T-cell (primary cell): ENCODE measurements at regions not wholly inside any gene's neighbourhood (a gene's known extent, or its start where the extent isn't known, plus 50 kb on each side); places are given as distances from the start of the nearest gene placed in this dataset.

Experiments
- ATAC-seq, 4 experiments: fragments of 200-7000 bp in 3 of 4; fragments of 150-1000 bp in 1 of 4; cut with Tn5 transposase; replicated peaks in 1 of 4; 1 replicate in 3 of 4; 2 replicates in 1 of 4; pipeline ENCODE4 v1.10.0; 2021; ENCODE audit warnings: moderate library complexity in 3 of 4, mild to moderate bottlenecking in 2 of 4, moderate number of reproducible peaks in 1 of 4
- CTCF ChIA-PET, 2 donors: fragments of 300-600 bp; sonication (Branson Sonifier 250); formaldehyde crosslinking; loops; one replicate each; lab custom pipeline; 2022; ENCODE audit warnings: antibody characterized with exemption in 2 of 2; lab: Charles Lee
- POLR2A ChIA-PET, 2 donors: fragments of 300-600 bp; sonication (Branson Sonifier 250); formaldehyde crosslinking; loops; one replicate each; lab custom pipeline; 2022; ENCODE audit warnings: antibody characterized with exemption in 2 of 2; lab: Charles Lee
- DNase-seq, 35 experiments: peaks; one replicate each; pipeline versions ENCODE4 v3.0.0 to v3.0.0-alpha.2; 2013 to 2023
- H3K27ac ChIP-seq: one replicate; pipeline ENCODE4 v1.5.1; 2013; ENCODE audit warnings: low read length
- H3K27me3 ChIP-seq, 2 experiments: replicated peaks in 1 of 2; 1 replicate in 1 of 2; 2 replicates in 1 of 2; pipeline versions ENCODE4 v1.6.1 to v1.7.0; 2013; ENCODE audit warnings: low read length in 1 of 2, mixed read lengths in 1 of 2; ENCODE audit not compliant: control insufficient read depth in 2 of 2, insufficient read depth in 2 of 2; ENCODE audit errors: extremely low read depth in 1 of 2
- H3K36me3 ChIP-seq, 2 donors: 1 replicate in 1 of 2; 2 replicates in 1 of 2; pipeline versions ENCODE4 v1.6.1 to v1.7.0; 2013; ENCODE audit warnings: low read length in 1 of 2; ENCODE audit not compliant: control insufficient read depth in 2 of 2, insufficient read depth in 1 of 2; ENCODE audit errors: extremely low read depth in 1 of 2
- H3K4me1 ChIP-seq, 2 experiments: 1 replicate in 1 of 2; 2 replicates in 1 of 2; pipeline versions ENCODE4 v1.6.1 to v1.7.0; 2013; ENCODE audit warnings: low read length in 2 of 2, mixed read lengths in 1 of 2; ENCODE audit not compliant: insufficient read depth in 2 of 2, control insufficient read depth in 1 of 2; ENCODE audit errors: extremely low read depth in 1 of 2
- H3K4me3 ChIP-seq, 2 donors: 1 replicate in 1 of 2; 2 replicates in 1 of 2; pipeline versions ENCODE4 v1.5.1 to v1.7.0; 2013; ENCODE audit warnings: mild to moderate bottlenecking in 2 of 2, low read length in 1 of 2, moderate library complexity in 1 of 2; ENCODE audit not compliant: control insufficient read depth in 1 of 2; ENCODE audit errors: extremely low read depth in 1 of 2
- H3K9me3 ChIP-seq: 2 replicates; pipeline ENCODE4 v1.7.0; 2013
- H3K27ac Mint-ChIP-seq, 2 donors: one replicate each; pipeline ENCODE4 v1.8.0; 2020 to 2021; ENCODE audit warnings: mild to moderate bottlenecking in 2 of 2, mixed read lengths in 2 of 2
- H3K27me3 Mint-ChIP-seq, 2 donors: one replicate each; pipeline ENCODE4 v1.8.0; 2021 to 2022; ENCODE audit warnings: mixed read lengths in 2 of 2
- H3K36me3 Mint-ChIP-seq: one replicate; pipeline ENCODE4 v1.8.0; 2021; ENCODE audit warnings: mixed read lengths
- H3K4me1 Mint-ChIP-seq, 3 donors: one replicate each; pipeline ENCODE4 v1.8.0; 2020 to 2022; ENCODE audit warnings: mixed read lengths in 3 of 3, mild to moderate bottlenecking in 1 of 3
- H3K4me3 Mint-ChIP-seq, 3 donors: one replicate each; pipeline ENCODE4 v1.8.0; 2020 to 2022; ENCODE audit warnings: mild to moderate bottlenecking in 3 of 3, mixed read lengths in 3 of 3, moderate library complexity in 3 of 3
- H3K9me3 Mint-ChIP-seq, 3 donors: one replicate each; pipeline ENCODE4 v1.8.0; 2020 to 2022; ENCODE audit warnings: mixed read lengths in 3 of 3
- WGBS: methylation state at CpG from one replicate; pipeline ENCODE4 v1.1.5; 2013; ENCODE audit warnings: missing lambda C conversion rate; ENCODE audit not compliant: insufficient coverage; 5-methylcytosine and 5-hydroxymethylcytosine counted together

DNA sequence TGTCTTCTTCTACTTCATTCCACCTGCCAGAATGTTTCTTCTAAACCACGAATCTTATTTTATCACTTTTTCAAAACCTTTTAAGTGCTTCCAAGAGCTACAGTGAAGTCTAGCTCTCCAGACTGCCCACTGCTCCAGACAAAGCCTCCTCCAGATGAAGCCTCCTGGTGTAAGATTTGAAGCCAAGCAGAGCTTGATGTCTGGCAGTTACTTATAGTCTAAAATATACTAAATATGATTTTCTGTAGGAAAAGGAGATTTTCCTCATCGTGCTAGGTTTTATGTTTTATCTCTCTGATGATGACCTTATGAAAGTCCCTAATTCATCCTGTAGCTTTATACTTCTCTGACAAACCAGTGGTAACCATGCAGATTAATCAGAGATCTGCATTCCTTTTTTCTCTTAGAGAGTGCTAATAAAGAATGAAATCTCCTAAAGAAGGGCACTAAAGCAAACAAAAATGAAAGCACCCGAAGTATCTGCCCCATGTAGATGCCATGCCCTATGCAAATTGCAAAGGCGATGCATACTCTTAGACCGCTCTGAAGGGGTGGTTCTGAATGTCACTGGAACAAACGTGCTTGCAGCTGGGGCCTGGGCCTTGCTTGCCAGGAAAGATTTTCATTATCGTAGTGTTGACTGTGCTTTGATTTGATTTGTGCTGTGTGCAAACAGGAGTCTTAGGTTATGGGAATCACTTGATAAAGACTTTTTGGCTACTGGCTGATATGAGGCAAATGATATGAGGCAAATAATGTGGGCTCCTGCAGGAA is 314.2 kb downstream of the PID1 start:
- H3K9me3 Mint-ChIP-seq = peaks cover 12 to 24% (median 13%) of the 10 kb centered on the region in 3 donors
- H3K27me3 ChIP-seq = no peaks in the 10 kb centered on the region
- CTCF ChIA-PET = no interaction called here
- H3K36me3 ChIP-seq = no peaks in the 10 kb centered on the region
- no peaks in the 10 kb centered on the region for H3K4me1 Mint-ChIP-seq
- 81% methylated on average over 4 of the region's 7 CpGs for WGBS
- H3K4me3 Mint-ChIP-seq = no peak overlapping the region
- no peak overlapping the region for H3K27ac ChIP-seq
- POLR2A ChIA-PET = interaction anchor here in 1 of 2 donors (0.6 kb wide), 1 partner anchor 773 kb away, joined by 3 read pairs; no protein-coding TSS in a partner anchor
- H3K27me3 Mint-ChIP-seq = no peaks in the 10 kb centered on the region
- H3K4me3 ChIP-seq = no peak overlapping the region
- DNase-seq (no peak), ATAC-seq (no peak)
- no peaks in the 10 kb centered on the region for H3K36me3 Mint-ChIP-seq
- no peak overlapping the region for H3K27ac Mint-ChIP-seq
- H3K4me1 ChIP-seq = no peaks in the 10 kb centered on the region
- H3K9me3 ChIP-seq = no peaks in the 10 kb centered on the region

DNA sequence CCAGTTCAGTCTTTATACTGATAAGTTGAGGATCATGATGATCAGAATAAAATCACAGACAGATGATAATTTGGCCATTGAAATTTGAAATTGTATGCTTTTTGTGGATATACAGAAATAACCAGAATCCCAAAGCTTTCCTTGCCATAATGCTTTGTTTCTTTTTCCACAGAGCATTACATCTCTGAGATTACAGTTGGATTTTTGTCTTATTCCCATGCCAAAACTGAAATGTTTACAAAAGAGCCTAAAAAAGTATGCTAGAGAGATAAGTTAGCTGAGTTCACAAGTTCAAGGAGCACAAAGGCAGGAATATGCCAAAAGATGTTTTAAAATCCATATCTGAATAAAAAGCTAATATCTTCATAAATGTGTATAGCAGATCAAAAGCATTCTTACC is 321.3 kb downstream of the PID1 start:
- DNase-seq (no peak), ATAC-seq (no peak)
- H3K36me3 ChIP-seq = no peaks in the 10 kb centered on the region
- H3K9me3 ChIP-seq = no peaks in the 10 kb centered on the region
- no peaks in the 10 kb centered on the region for H3K4me1 ChIP-seq
- no peak overlapping the region for H3K27ac ChIP-seq
- Mint-ChIP-seq H3K27me3 (no peaks in the 10 kb centered on the region), H3K27ac (no peak overlapping the region), H3K4me1 (no peaks in the 10 kb centered on the region), H3K4me3 (no peak overlapping the region), H3K36me3 (no peaks in the 10 kb centered on the region), H3K9me3 (peaks cover 6 to 14% (median 12%) of the 10 kb centered on the region in 3 donors)
- no peaks in the 10 kb centered on the region for H3K27me3 ChIP-seq
- POLR2A ChIA-PET = no interaction called here
- CTCF ChIA-PET = no interaction called here
- H3K4me3 ChIP-seq = no peak overlapping the region

DNA sequence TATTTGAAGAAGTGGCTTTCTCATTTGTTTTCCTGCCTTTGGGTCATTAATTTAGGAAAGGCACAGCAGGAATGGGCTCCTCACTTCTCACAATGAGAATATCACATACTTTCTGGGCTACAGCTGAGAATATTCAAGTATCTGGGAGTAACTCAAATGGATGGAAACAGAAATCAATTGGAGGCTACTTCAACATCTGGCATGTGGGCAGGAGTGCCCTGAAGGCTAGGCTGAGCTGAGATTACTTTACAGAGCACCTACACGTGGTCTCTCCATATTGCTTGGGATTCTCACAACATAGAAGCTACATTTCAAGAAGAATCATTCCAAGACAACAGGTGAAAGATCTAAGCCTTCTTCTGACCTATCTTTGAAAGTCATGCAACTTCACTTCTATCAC is 325.4 kb downstream of the PID1 start:
- WGBS = no CpG with 5 or more reads among the region's 1 CpG
- Mint-ChIP-seq H3K27me3 (no peaks in the 10 kb centered on the region), H3K4me3 (no peak overlapping the region)

DNA sequence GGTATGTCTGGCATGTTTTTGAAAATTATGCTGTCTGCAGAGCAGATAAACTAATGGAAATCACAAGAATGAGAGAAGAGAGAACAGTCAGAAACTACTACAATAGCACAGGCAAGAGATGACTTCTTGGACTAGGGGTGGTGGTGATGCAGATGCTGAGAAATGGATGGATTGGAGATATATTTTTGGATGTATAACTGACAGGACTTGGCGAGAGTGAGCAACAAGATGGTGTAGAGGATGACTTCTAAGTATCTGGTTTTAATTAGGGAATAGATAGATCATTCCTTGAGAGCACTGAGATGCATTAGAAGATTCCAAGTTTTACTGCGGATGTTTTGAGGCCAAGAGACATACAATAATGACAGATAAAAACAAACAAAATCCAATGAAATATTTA is 328.2 kb downstream of the PID1 start:
- Histone ChIP-seq H3K4me3 (no peak overlapping the region), H3K36me3 (no peaks in the 10 kb centered on the region), H3K9me3 (no peaks in the 10 kb centered on the region), H3K4me1 (no peaks in the 10 kb centered on the region), H3K27me3 (no peaks in the 10 kb centered on the region), H3K27ac (no peak overlapping the region)
- no peak overlapping the region for H3K27ac Mint-ChIP-seq
- no peak for ATAC-seq
- 70% methylated on average over 1 of the region's 2 CpGs for WGBS
- ChIA-PET POLR2A (no interaction called here), CTCF (no interaction called here)
- no peaks in the 10 kb centered on the region for H3K27me3 Mint-ChIP-seq
- H3K4me3 Mint-ChIP-seq = no peak overlapping the region
- DNase-seq = no peak
- no peaks in the 10 kb centered on the region for H3K36me3 Mint-ChIP-seq
- no peaks in the 10 kb centered on the region for H3K4me1 Mint-ChIP-seq
- peaks cover 13 to 19% (median 13%) of the 10 kb centered on the region in 3 donors for H3K9me3 Mint-ChIP-seq

More for the DNA sequence above, 325.4 kb downstream of the PID1 start:
- no peaks in the 10 kb centered on the region for H3K27me3 ChIP-seq
- CTCF ChIA-PET = no interaction called here
- H3K4me1 Mint-ChIP-seq = no peaks in the 10 kb centered on the region
- no peak for DNase-seq
- H3K27ac Mint-ChIP-seq = no peak overlapping the region
- peaks cover 13 to 15% (median 13%) of the 10 kb centered on the region in 3 donors for H3K9me3 Mint-ChIP-seq
- ATAC-seq = no peak
- no peaks in the 10 kb centered on the region for H3K9me3 ChIP-seq
- H3K4me3 ChIP-seq = no peak overlapping the region
- no peaks in the 10 kb centered on the region for H3K36me3 Mint-ChIP-seq
- no peaks in the 10 kb centered on the region for H3K36me3 ChIP-seq
- POLR2A ChIA-PET = no interaction called here
- no peaks in the 10 kb centered on the region for H3K4me1 ChIP-seq
- H3K27ac ChIP-seq = no peak overlapping the region

DNA sequence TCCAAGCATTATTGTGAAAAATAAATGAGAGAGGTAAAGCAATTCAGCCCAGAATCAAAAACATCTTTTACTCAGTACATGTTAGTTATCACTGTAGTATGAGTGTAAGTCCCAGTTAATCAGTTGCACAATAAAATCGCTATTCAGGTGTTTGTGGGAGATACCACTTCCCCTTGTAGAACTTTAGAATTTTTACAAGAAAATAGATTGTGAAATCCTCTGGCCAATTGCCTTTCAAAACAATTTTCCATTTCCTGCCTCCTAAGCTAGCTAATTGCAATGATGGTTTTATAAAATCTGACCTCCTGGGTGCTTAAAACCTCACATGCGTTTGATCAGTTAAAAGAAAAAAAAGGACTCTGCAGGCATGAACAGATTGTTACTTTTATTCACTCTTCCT is 332.5 kb downstream of the PID1 start:
- Histone ChIP-seq H3K27ac (no peak overlapping the region), H3K4me3 (no peak overlapping the region), H3K27me3 (no peaks in the 10 kb centered on the region), H3K4me1 (no peaks in the 10 kb centered on the region), H3K9me3 (peaks cover 5% of the 10 kb centered on the region), H3K36me3 (no peaks in the 10 kb centered on the region)
- ChIA-PET CTCF (no interaction called here), POLR2A (no interaction called here)
- Mint-ChIP-seq H3K4me3 (no peak overlapping the region), H3K36me3 (no peaks in the 10 kb centered on the region), H3K27ac (no peak overlapping the region), H3K9me3 (peaks cover 8 to 28% (median 27%) of the 10 kb centered on the region in 3 donors), H3K4me1 (no peaks in the 10 kb centered on the region), H3K27me3 (no peaks in the 10 kb centered on the region)
- ATAC-seq (no peak), DNase-seq (no peak)
- 100% methylated on average over 1 of the region's 2 CpGs for WGBS

DNA sequence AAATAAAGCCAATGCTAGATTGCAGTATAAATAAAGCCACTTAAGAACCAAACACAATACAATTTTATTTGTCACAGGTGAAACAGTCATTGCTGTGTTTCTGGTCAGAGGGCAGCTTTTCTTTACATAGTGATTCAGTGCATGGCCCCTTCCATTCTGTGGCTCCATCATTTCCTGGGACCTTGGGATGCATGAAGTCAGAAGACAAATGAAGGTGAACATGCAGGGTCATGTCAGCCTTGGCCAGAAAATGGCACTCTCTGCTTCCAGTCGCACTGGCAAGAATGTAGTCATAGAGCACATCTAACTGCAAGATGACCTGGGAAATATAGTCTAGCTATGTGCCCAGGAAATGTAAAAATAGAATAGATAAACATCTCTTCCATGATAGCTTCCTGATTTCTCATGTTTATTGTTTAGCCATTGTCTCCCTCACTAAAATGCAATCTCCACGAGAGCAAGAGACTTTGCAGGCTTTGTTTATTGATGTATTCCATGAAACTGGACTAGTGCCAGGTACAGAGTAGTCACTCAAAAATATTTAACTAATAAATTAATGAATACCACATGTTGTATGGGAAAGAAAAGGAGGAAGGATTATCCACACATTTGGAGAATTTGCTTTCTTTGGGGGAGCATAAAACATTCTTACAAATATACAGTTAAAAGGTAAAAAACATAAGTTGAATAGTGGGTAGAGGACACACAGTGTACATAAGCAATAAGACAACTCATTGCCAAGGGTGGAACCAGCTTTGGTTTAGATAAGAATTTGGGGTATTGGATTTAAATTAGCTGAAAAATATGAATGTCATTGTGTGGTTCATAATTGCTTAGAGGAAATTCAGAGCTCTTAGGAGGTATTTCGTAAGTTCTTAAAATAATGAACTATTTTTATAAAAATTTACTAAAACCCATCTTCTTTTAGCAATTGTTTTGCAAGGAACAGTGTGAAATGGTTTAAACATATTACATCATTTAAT is 343.8 kb downstream of the PID1 start:
- Histone ChIP-seq H3K9me3 (no peaks in the 10 kb centered on the region), H3K4me1 (no peaks in the 10 kb centered on the region), H3K27ac (no peak overlapping the region), H3K4me3 (no peak overlapping the region), H3K36me3 (no peaks in the 10 kb centered on the region), H3K27me3 (no peaks in the 10 kb centered on the region)
- Mint-ChIP-seq H3K4me1 (no peaks in the 10 kb centered on the region), H3K9me3 (peaks cover 14 to 16% (median 15%) of the 10 kb centered on the region in 3 donors), H3K27ac (no peak overlapping the region), H3K27me3 (no peaks in the 10 kb centered on the region), H3K4me3 (no peak overlapping the region), H3K36me3 (no peaks in the 10 kb centered on the region)
- WGBS = no CpG with 5 or more reads among the region's 3 CpGs
- ChIA-PET POLR2A (no interaction called here), CTCF (no interaction called here)
- ATAC-seq = no peak
- no peak for DNase-seq
